ENCODE measurements at regions not wholly inside any gene's neighbourhood (a gene's known extent, or its start where the extent isn't known, plus 50 kb on each side); places are given as distances from the start of the nearest gene placed in this dataset.
"Not testable (repeated sequence)": the region's sequence is repeated elsewhere in the genome, so short reads cannot be mapped to it uniquely, and the experiment has no call there.

GRCh38 chr9:82777366-82777765, 285.6 kb downstream of the RASEF start:
- H3K9me3 Mint-ChIP-seq = peaks cover 6% of the 10 kb centered on the region
- no peak overlapping the region for H3K27ac ChIP-seq
- no peak overlapping the region for H2AFZ ChIP-seq (replicated peaks)

GRCh38 chr9:82778923-82779322, 284.0 kb downstream of the RASEF start:
- not testable (repeated sequence) for H3K4me3 ChIP-seq; H4K20me1 ChIP-seq (ENCODE audit: low read depth); H3K27ac ChIP-seq; H3K9me3 Mint-ChIP-seq; H3K4me3 Mint-ChIP-seq; DNase-seq (ENCODE audit: low spot score); H3K79me2 ChIP-seq (ENCODE audit: low read depth); H3K9me3 ChIP-seq (ENCODE audit: low read depth); H3K4me2 ChIP-seq; H3K4me1 ChIP-seq; H3K27me3 Mint-ChIP-seq (ENCODE audit: insufficient read depth, low read depth); H3K4me1 Mint-ChIP-seq; H3K36me3 ChIP-seq; H3F3A ChIP-seq (ENCODE audit: low read depth); H3K27me3 ChIP-seq; H3K27ac Mint-ChIP-seq; H3K36me3 Mint-ChIP-seq; H3K9ac ChIP-seq; H2AFZ ChIP-seq (replicated peaks)

More at GRCh38 chr9:82777366-82777765, 285.6 kb downstream of the RASEF start:
- peaks cover 8% of the 10 kb centered on the region for H3K4me1 Mint-ChIP-seq
- TF ChIP-seq EZH2 (IDR thresholded peaks at IDR 0.05) (no peak), EZH2phosphoT487 (IDR thresholded peaks at IDR 0.05) (no peak)
- TF ChIP-seq, protein P1, sequence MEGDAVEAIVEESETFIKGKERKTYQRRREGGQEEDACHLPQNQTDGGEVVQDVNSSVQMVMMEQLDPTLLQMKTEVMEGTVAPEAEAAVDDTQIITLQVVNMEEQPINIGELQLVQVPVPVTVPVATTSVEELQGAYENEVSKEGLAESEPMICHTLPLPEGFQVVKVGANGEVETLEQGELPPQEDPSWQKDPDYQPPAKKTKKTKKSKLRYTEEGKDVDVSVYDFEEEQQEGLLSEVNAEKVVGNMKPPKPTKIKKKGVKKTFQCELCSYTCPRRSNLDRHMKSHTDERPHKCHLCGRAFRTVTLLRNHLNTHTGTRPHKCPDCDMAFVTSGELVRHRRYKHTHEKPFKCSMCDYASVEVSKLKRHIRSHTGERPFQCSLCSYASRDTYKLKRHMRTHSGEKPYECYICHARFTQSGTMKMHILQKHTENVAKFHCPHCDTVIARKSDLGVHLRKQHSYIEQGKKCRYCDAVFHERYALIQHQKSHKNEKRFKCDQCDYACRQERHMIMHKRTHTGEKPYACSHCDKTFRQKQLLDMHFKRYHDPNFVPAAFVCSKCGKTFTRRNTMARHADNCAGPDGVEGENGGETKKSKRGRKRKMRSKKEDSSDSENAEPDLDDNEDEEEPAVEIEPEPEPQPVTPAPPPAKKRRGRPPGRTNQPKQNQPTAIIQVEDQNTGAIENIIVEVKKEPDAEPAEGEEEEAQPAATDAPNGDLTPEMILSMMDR (IDR thresholded peaks at IDR 0.05) = no peak
- no peaks in the 10 kb centered on the region for H3K36me3 Mint-ChIP-seq
- Histone ChIP-seq H3K79me2 (ENCODE audit: low read depth) (no peaks in the 10 kb centered on the region), H3K4me1 (no peaks in the 10 kb centered on the region), H3K27me3 (no peaks in the 10 kb centered on the region), H3F3A (ENCODE audit: low read depth) (no peaks in the 10 kb centered on the region), H3K9me3 (ENCODE audit: low read depth) (no peaks in the 10 kb centered on the region), H3K36me3 (no peaks in the 10 kb centered on the region), H4K20me1 (ENCODE audit: low read depth) (no peaks in the 10 kb centered on the region), H3K4me3 (no peak overlapping the region), H3K4me2 (no peak overlapping the region), H3K9ac (no peak overlapping the region)
- no peak overlapping the region for H3K27ac Mint-ChIP-seq
- peaks cover 2% of the 10 kb centered on the region for H3K27me3 Mint-ChIP-seq (ENCODE audit: insufficient read depth, low read depth)
- H3K4me3 Mint-ChIP-seq = no peak overlapping the region
- no peak for DNase-seq (ENCODE audit: low spot score)

- TF ChIP-seq, protein P1 (IDR thresholded peaks at IDR 0.05) = no peak
- TF ChIP-seq EZH2 (IDR thresholded peaks at IDR 0.05) = no peak
- TF ChIP-seq EZH2phosphoT487 (IDR thresholded peaks at IDR 0.05) = no peak
- H3K9ac ChIP-seq = no peak overlapping the region
- H3K27ac ChIP-seq = no peak overlapping the region
- no peaks in the 10 kb centered on the region for H3K4me1 ChIP-seq
- no peaks in the 10 kb centered on the region for H3K9me3 ChIP-seq (ENCODE audit: low read depth)
- H3K27me3 ChIP-seq = no peaks in the 10 kb centered on the region
- DNase-seq (ENCODE audit: low spot score) = no peak
- Mint-ChIP-seq H3K9me3 (peaks cover 9% of the 10 kb centered on the region), H3K4me3 (no peak overlapping the region), H3K27ac (no peak overlapping the region), H3K27me3 (ENCODE audit: insufficient read depth, low read depth) (no peaks in the 10 kb centered on the region), H3K36me3 (no peaks in the 10 kb centered on the region), H3K4me1 (peaks cover 8% of the 10 kb centered on the region)
- no peak overlapping the region for H2AFZ ChIP-seq (replicated peaks)
- no peaks in the 10 kb centered on the region for H3K36me3 ChIP-seq
- H3K79me2 ChIP-seq (ENCODE audit: low read depth) = no peaks in the 10 kb centered on the region
- H4K20me1 ChIP-seq (ENCODE audit: low read depth) = no peaks in the 10 kb centered on the region
- no peak overlapping the region for H3K4me3 ChIP-seq
- no peak overlapping the region for H3K4me2 ChIP-seq
- no peaks in the 10 kb centered on the region for H3F3A ChIP-seq (ENCODE audit: low read depth)
These were observed 282.9 kb downstream of the RASEF start for GRCh38 chr9:82780017-82780416.

DNA sequence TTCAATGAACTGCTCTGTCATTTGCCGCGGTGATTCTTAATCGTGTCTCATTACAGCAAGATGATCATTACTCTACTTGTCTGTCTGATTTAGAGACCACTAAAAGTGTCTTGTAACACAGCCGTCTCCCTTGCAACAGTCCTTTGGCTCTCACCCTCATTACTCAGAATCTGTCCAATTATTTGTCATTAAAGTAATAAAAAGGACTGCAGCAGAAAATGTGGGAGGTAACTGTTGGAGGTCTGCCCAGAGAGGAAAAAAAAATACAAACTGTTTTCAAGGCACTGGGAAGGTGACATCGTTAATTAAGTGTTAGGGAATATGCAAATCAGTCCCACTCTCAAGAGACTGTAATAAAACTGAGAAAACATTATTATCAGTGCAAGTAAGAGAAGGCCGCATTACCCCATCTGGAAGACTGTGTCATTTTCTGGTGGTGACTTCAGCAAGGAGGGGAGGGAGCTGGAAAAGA, 281.0 kb downstream of the RASEF start:
- no peak for DNase-seq (ENCODE audit: low spot score)
- no peak overlapping the region for H3K4me3 Mint-ChIP-seq

More for the DNA sequence above, 281.0 kb downstream of the RASEF start:
- no peaks in the 10 kb centered on the region for H4K20me1 ChIP-seq (ENCODE audit: low read depth)
- Mint-ChIP-seq H3K36me3 (no peaks in the 10 kb centered on the region), H3K9me3 (peaks cover 5% of the 10 kb centered on the region), H3K27me3 (ENCODE audit: insufficient read depth, low read depth) (no peaks in the 10 kb centered on the region), H3K4me1 (peaks cover 2% of the 10 kb centered on the region), H3K27ac (no peak overlapping the region)
- H3K79me2 ChIP-seq (ENCODE audit: low read depth) = no peaks in the 10 kb centered on the region
- no peaks in the 10 kb centered on the region for H3K27me3 ChIP-seq
- H3F3A ChIP-seq (ENCODE audit: low read depth) = no peaks in the 10 kb centered on the region
- H2AFZ ChIP-seq (replicated peaks) = no peak overlapping the region
- no peak overlapping the region for H3K4me2 ChIP-seq
- no peaks in the 10 kb centered on the region for H3K36me3 ChIP-seq
- TF ChIP-seq, protein P1 (IDR thresholded peaks at IDR 0.05) = no peak
- no peaks in the 10 kb centered on the region for H3K9me3 ChIP-seq (ENCODE audit: low read depth)
- no peak overlapping the region for H3K27ac ChIP-seq
- H3K4me3 ChIP-seq = no peak overlapping the region
- no peak overlapping the region for H3K9ac ChIP-seq
- no peaks in the 10 kb centered on the region for H3K4me1 ChIP-seq
